Neural crest cell (in vitro differentiated cells): ENCODE measurements at regions not wholly inside any gene's neighbourhood (a gene's known extent, or its start where the extent isn't known, plus 50 kb on each side); places are given as distances from the start of the nearest gene placed in this dataset.

ENCODE experiments used
- DNase-seq: peaks from one replicate; pipeline ENCODE4 v3.0.0; 2021; ENCODE audit warnings: low read depth, mixed read lengths, low spot score
- H3K27ac Mint-ChIP-seq: one replicate; pipeline ENCODE4 v1.8.0; 2021; ENCODE audit warnings: mild to moderate bottlenecking, mixed read lengths; ENCODE audit not compliant: unreplicated experiment
- H3K27me3 Mint-ChIP-seq: 2 replicates; pipeline ENCODE4 v1.8.0; 2021; ENCODE audit warnings: low read depth, mild to moderate bottlenecking, mixed read lengths
- H3K36me3 Mint-ChIP-seq: 2 replicates; pipeline ENCODE4 v1.8.0; 2021; ENCODE audit warnings: low read depth, mild to moderate bottlenecking, mixed read lengths
- H3K4me1 Mint-ChIP-seq: 2 replicates; pipeline ENCODE4 v1.8.0; 2021; ENCODE audit warnings: mixed read lengths
- H3K4me3 Mint-ChIP-seq: one replicate; pipeline ENCODE4 v1.8.0; 2021; ENCODE audit warnings: mild to moderate bottlenecking, mixed read lengths
- H3K9me3 Mint-ChIP-seq: 2 replicates; pipeline ENCODE4 v1.8.0; 2021; ENCODE audit warnings: mixed read lengths
- TF ChIP-seq, protein P1 (sequence below): fragments of 200-600 bp; sonication (generic); conservative IDR thresholded peaks from 2 replicates; pipeline ENCODE4 v1.5.0; 2021; ENCODE audit warnings: antibody characterized with exemption, mild to moderate bottlenecking

DNA sequence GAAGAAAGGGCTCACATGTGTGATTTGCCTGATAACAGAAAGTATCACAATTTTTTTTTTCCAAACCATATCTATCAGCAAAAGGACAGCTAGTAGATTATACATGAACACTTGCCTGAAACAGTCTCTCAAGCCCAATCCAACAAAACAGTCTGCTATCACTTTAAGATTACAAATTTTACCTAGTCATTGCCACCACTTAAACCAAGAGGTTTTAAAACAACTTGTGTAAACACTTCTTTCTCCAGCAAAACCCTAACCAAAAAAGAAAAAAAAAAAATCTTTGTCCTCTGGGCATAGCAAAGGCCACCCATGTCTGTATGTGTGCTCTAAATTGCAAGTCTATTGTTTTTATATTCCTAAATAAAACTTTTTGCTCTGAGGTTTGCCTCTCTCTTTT is 1568.4 kb downstream of the GRIK2 start:
- no peaks in the 10 kb centered on the region for H3K36me3 Mint-ChIP-seq
- TF ChIP-seq, protein P1, sequence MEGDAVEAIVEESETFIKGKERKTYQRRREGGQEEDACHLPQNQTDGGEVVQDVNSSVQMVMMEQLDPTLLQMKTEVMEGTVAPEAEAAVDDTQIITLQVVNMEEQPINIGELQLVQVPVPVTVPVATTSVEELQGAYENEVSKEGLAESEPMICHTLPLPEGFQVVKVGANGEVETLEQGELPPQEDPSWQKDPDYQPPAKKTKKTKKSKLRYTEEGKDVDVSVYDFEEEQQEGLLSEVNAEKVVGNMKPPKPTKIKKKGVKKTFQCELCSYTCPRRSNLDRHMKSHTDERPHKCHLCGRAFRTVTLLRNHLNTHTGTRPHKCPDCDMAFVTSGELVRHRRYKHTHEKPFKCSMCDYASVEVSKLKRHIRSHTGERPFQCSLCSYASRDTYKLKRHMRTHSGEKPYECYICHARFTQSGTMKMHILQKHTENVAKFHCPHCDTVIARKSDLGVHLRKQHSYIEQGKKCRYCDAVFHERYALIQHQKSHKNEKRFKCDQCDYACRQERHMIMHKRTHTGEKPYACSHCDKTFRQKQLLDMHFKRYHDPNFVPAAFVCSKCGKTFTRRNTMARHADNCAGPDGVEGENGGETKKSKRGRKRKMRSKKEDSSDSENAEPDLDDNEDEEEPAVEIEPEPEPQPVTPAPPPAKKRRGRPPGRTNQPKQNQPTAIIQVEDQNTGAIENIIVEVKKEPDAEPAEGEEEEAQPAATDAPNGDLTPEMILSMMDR, result no peak

DNA sequence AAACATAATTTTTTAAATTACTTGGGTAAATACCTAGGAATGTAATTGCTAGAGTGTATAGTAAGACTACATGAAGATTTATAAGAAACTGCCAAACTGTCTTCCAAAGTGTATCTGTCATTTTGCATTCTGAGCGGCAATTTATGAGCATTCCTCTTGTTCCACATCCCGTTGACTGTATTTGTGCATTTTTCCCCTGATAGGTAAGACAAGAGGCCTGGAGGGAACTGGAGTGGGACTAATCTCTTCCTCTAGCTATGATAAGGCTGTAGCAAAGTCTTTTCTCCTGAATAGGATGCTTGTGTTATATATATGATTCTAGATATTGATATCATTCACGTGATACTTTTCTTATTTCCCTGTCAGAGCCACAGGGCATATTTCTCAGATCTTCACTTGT is 1557.5 kb downstream of the GRIK2 start:
- H3K27ac Mint-ChIP-seq, result no peak overlapping the region
- no peaks in the 10 kb centered on the region for H3K4me1 Mint-ChIP-seq
- TF ChIP-seq, protein P1, result no peak
- DNase-seq, result no peak
- H3K27me3 Mint-ChIP-seq, result no peaks in the 10 kb centered on the region
- no peaks in the 10 kb centered on the region for H3K9me3 Mint-ChIP-seq
- no peak overlapping the region for H3K4me3 Mint-ChIP-seq
- H3K36me3 Mint-ChIP-seq, result no peaks in the 10 kb centered on the region

More for the DNA sequence above, 1568.4 kb downstream of the GRIK2 start:
- Mint-ChIP-seq H3K27me3 (no peaks in the 10 kb centered on the region), H3K4me3 (no peak overlapping the region), H3K27ac (no peak overlapping the region), H3K4me1 (no peaks in the 10 kb centered on the region), H3K9me3 (no peaks in the 10 kb centered on the region)
- DNase-seq, result no peak

DNA sequence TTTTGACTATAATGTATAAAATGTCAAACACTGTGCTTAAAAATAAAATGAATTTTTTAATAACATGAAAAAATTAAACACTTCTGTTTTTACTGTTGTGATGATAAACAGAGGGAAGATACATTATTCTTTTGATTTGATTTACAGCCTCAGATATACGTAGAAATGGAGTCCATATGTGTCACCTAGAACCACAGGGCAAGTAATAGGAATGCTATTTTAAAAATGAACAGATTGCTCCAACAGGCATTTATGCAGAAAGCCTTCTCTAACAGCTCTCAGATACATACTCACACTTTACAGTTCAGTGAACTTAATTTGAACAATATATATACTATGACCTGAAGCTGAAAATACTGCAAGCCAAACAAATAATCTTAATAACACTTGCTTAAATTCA is 1551.0 kb downstream of the GRIK2 start:
- no peak for DNase-seq
- Mint-ChIP-seq H3K27ac (no peak overlapping the region), H3K27me3 (no peaks in the 10 kb centered on the region), H3K4me1 (no peaks in the 10 kb centered on the region), H3K36me3 (no peaks in the 10 kb centered on the region), H3K4me3 (no peak overlapping the region), H3K9me3 (peaks cover 3% of the 10 kb centered on the region)
- TF ChIP-seq, protein P1, result no peak

GRCh38 chr6:102942206-102942605 is 1548.7 kb downstream of the GRIK2 start:
- peak overlapping the region; percentile 29 for H3K27ac Mint-ChIP-seq
- H3K4me1 Mint-ChIP-seq, result no peaks in the 10 kb centered on the region
- no peak for DNase-seq
- peaks cover 3% of the 10 kb centered on the region for H3K9me3 Mint-ChIP-seq
- H3K36me3 Mint-ChIP-seq, result no peaks in the 10 kb centered on the region
- TF ChIP-seq, protein P1, result no peak
- no peaks in the 10 kb centered on the region for H3K27me3 Mint-ChIP-seq
- H3K4me3 Mint-ChIP-seq, result no peak overlapping the region

DNA sequence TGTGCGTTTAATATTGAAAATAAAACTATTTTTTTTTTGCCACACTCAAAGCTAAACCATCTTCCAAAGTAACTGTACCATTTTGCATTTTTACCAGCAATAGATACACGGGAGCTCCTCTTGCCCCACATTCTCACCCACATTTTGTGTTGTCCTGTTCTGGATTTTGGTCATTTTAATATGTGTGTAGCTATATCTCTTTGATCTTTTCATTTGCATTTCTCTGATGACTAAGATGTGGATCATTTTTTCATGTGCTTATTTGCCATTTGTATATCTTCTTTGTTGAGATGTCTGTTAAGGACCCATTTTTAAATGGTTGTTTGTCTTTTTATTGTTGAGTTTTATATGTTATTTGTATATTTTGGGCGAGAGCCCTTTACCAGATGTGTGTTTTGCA is 1543.5 kb downstream of the GRIK2 start:
- Mint-ChIP-seq H3K4me1 (no peaks in the 10 kb centered on the region), H3K27ac (no peak overlapping the region), H3K4me3 (no peak overlapping the region), H3K27me3 (no peaks in the 10 kb centered on the region), H3K36me3 (no peaks in the 10 kb centered on the region), H3K9me3 (peaks cover 3% of the 10 kb centered on the region)
- TF ChIP-seq, protein P1, result no peak
- DNase-seq, result no peak

GRCh38 chr6:102928109-102928508 is 1534.6 kb downstream of the GRIK2 start:
- Mint-ChIP-seq H3K9me3 (no peaks in the 10 kb centered on the region), H3K36me3 (no peaks in the 10 kb centered on the region), H3K27me3 (no peaks in the 10 kb centered on the region), H3K27ac (no peak overlapping the region), H3K4me1 (no peaks in the 10 kb centered on the region), H3K4me3 (no peak overlapping the region)
- no peak for DNase-seq
- TF ChIP-seq, protein P1, result no peak
